ENCODE measurements at regions not wholly inside any gene's neighbourhood (a gene's known extent, or its start where the extent isn't known, plus 50 kb on each side); places are given as distances from the start of the nearest gene placed in this dataset.

DNA sequence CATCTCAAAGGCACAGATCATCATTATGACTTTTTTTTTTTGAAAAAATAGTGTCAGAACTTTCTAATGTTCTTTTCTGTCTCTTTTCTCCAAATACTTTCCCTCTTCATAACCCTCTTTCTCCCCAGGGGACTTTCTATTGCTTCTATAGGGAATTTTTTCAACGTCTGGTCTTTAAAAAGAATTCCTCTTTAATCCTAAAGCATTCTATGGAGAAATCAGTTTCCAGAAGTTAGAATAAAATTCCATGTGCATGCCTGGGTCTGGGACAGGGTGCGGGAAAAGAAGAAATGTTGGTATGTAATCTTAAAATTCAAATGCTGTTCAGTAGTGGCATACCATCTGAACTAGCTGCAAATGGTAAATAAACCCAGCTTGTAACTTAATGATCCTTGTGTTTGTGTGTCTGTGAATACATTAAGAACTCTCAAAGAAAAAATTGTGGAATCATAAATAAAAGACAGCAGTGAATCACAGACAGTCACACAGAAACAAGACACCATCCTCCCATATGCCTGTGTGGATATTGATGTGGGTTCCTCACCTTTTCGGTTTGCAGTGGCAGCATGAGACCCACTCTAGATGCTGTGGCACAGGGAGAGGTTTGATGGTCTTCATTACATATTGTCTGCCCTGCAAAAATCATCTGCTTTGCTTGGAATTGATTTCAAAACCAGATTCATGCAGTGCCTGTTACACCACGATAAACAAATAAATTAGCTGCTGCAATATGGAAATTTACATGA lies 374.7 kb upstream of the NRP1 start:
- no peak for TF ChIP-seq CTCF (IDR thresholded peaks at IDR 0.05)
- TF ChIP-seq POLR2A (IDR thresholded peaks at IDR 0.05) = no peak

All from uterus (tissue), 2 donors.